ENCODE measurements at regions not wholly inside any gene's neighbourhood (a gene's known extent, or its start where the extent isn't known, plus 50 kb on each side); places are given as distances from the start of the nearest gene placed in this dataset.
"Not testable (repeated sequence)": the region's sequence is repeated elsewhere in the genome, so short reads cannot be mapped to it uniquely, and the experiment has no call there.

DNA sequence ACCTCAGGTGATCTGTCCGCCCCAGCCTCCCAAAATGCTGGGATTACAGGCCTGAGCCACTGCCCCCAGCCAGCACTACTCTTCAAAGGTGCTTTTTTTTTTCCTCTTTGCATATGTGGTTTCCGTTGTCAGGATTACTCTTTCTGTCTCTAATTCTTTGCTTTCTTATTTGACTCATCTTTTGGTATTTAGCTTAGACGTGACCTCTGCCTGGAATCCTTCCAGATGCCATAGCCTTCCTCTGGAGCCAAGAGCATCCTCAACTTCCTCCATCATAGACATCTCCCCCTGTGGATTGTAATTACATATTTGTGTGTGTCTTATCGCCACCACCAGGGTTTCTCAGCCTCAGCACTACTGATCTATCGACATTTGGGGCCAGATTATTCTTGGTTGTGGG lies 84.4 kb upstream of the XYLT1 start:
- no peak for DNase-seq (ENCODE audit: low read depth)

DNA sequence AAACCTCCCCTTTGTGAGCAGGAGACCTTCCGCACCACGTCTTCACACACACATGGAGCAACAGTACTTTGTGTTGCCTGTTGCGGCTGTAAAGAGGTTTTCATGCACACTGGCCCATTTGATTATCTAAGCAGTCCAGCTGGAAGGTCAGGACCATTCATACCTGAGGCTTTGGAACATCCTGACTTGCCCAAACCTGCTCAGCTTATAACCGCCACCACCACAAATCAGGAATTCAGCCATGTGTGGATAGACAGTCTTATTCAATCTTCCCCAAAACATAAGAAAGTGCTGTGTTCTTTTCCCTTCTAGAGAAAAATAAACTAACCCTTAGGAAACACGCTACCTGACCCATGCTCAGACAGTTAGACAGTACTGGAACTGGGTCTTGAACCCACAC lies 81.6 kb upstream of the XYLT1 start:
- DNase-seq (ENCODE audit: low read depth) = no peak

DNA sequence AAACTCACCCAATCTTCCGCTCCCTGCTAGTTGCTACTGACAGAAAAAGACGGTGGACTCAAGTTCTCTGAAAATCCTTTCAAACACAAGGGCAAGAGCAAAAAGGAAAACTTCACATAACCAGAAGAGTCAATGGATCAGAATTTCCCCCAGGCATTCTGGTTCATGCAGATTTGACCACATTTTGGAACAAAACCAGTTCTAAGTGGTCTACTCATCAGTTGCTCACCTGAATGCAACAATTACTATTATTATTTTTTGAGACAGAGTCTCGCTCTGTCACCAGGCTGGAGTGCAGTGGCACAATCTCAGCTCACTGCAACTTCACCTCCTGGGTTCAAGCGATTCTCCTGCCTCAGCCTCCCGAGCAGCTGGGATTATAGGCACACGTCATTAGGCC lies 80.9 kb upstream of the XYLT1 start:
- DNase-seq (ENCODE audit: low read depth) = not testable (repeated sequence)

DNA sequence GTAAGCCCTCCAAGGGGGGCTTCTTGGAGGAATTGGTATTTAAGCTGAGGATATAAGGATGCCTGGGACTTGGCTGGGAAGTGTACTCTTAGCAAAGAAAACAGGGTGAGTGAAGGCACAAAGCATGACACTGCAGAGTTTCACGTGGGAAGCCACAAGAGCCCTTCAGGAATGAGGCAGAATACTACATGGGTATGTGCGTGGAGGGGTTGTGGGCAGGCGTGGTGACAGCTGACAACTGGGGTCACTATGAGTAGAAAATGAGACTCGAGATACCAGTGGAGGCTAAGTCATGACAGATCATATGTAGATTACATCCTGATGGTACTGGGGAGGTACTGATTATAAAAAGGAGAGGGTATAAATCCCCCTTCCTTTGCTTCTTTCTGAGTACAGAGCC lies 78.1 kb upstream of the XYLT1 start:
- no peak for DNase-seq (ENCODE audit: low read depth)

DNA sequence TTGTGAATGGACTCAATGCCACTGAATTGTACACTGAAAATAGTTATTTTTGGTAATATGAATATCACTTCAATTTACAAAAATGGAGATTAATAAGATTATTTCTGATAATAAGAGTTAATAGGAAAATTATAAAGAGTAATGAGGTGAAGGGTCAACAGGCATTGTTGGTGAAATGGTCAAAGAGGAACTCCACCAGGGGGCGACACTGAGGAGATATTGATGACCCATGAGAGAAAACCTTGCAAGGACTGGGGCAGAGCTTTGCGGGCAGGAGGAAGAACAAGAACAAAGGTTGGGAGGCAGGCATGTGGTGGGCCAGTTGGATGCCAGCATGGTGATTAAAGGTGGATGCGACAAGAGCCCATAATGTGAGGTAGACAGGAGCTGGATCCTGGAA lies 74.0 kb upstream of the XYLT1 start:
- no peak for DNase-seq (ENCODE audit: low read depth)

DNA sequence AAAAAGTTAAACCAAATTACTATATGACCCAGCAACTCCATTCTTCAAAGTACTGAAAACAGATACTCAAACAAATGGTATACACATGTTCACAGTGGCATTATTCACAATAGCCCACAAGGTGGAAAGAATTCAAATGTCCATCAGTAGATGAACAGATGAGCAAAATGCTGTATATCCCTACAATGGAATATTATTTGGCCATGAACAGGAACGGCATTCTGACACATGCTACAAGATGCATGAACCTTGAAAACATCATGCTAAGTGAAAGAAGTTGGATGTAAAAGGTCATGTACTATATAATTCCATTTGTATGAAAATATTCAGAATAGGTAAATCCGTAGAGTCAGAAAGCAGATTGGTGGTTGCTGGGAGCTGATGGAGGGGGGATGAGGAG lies 73.5 kb upstream of the XYLT1 start:
- no peak for DNase-seq (ENCODE audit: low read depth)

DNA sequence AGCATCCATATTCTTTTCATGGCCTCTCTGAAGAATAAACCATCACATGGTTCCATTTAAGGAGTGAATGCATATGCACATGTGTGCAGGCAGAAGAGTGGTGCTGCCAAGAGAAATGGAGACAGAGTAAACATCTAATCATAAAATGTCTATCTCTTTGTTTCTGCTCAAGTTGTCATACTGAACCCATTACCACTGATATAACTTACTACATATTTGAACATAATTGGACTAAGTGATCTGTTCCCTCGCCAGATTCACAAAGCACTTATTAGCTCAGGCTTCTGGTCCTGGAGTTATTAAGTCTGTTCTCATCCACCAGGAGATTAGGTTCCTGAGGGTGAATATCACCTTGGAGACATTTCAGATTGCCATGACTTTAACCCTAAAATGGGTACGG lies 72.3 kb upstream of the XYLT1 start:
- no peak for DNase-seq (ENCODE audit: low read depth)

DNA sequence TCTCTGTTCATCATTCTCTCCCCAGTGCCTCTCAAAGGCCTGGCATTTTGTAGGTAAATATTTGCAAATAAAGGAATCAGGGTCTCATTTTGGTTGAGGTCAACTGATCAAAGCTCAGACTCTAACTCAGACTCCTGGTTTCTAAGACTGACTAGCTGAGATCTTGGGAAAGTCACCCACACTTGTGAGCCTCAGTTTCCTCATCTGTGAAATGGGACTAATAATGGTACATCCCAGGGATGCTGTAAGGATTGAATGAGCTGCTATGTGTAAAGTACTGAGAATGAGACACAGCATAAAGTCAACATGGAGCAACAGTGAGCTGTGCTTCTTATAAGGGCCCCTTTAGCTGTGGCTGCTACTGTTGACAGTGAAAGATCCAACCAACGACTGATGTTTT lies 70.6 kb upstream of the XYLT1 start:
- no peak for DNase-seq (ENCODE audit: low read depth)

DNA sequence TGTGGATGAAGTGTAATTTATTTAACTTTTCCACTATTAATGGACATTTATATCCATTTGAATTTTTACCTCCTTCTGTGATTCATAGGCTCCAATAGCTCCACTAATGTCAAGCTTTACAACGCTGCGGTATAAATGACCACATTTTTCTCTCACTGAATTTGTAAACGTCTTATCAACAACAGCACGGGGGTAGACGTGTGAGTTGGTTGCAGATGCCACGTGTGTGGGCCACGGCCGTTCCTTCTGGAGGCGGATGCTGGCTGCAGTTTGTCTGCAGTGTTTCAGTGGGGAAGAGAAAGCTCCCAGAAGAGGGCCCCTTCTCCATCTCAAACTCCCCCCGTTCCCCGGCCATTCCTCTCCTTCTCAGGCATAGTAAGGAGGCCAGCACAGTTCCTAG lies 68.2 kb upstream of the XYLT1 start:
- no peak for DNase-seq (ENCODE audit: low read depth)

DNA sequence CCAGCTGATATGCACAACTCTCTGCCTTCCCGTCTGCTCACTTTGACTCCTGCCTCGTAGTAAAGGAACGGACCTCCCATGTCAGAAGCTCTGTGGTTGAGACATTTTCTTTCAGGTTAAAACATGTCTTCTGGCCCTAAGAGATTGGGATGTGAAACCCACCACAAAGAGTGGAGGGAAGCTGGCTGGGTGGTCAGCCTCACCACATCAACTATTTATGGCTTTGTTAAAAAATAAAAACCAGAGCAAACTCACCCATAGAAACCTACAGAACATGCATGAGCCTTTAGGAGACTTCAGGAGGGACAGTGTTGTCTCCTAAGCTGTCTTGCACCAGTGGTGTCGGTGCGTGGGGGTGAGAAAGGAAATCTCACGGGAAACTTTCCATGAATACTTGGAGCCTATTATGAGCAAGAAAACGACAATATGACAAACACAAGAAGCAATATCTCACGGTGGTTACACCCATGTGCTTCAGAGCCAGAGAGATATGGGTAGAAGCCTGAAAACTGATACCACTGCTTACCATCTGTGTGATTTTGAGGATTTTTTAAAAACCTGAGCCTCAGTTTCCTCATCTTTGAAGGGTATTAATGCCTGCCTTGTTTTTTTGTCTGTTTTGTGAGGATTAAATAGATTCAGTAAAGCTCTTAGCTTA lies 61.7 kb upstream of the XYLT1 start:
- no peak for DNase-seq (ENCODE audit: low read depth)

DNA sequence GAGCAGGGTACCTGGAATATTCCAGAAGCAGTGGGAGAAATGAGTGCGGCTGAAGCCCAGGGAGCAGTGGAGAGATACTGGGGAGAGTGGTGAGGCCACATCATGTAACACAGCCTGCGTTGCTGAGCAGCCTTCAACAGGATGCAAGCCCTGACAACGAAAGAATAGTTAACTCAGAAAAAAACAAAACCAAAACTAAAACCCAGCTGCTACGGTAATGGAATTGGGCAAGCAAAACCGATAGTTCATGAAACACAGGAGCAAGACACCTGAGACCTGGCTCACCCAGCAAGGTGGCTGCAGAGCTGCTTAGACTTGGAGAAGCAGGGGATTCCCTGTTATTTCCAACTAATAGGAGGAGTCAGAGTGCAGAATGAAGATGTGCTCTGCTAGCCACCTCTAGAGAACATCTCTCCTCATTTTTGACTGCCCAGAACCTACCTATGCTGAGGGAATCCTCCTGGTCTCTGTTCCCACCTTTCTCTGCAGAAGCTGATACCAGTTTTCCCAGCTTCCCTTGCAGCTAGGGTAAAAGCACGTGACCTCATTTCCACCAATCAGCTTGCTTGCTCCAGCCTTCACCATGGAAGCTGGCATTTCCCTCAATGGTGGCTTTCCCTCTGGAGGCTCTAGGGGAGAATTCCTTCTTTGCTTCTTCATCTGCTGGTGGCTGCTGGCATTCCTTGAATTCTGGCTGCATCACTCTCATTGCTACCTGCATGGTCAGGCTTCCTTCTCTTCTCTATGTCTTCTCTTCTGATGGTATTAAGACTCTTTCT lies 59.4 kb upstream of the XYLT1 start:
- no peak for DNase-seq (ENCODE audit: low read depth)

DNA sequence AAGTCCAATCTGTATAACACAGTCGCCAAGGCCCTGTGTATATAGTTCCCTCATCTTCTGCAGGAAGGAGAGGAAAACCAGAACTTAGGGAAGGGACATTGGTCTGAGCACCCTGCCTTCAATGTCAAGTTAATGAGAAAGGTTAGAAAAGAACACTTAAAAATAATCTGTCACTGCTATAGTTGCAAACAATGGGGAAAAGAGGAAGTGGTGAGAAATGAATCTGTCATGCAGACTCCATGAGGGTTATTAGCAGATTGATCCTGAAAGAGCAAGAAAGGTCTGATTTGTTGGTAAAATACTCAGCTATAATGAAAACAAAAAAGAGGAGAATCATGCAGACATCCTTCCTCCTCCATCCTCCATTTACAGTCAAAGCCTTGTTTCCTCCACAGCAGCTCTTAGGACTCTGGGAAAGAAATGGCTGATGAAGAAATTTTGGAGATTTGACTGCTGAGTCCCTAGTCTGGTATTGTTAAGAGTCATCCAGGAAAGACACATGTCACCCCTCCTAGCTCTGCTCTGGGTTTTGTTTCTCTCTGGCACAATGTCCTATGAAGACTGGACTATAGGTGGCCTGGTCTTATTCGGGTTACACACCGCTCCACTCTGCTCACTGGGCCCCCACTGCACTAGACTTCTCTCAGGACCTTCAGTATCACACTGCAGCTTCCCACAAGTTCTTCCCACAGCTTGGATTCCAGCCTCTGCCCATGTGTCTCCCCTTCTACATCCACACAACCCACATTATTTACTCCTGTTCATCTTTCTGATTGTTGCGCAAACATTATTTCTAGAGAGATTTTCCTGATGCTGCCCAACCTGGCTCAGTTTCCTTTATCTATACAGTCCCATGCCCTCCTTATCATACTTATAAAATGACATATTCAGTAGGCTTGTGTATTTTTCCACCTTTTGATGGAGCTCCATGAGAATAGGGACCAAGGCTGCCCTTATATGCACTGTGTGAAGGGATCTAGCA lies 56.5 kb upstream of the XYLT1 start:
- no peak for DNase-seq (ENCODE audit: low read depth)

DNA sequence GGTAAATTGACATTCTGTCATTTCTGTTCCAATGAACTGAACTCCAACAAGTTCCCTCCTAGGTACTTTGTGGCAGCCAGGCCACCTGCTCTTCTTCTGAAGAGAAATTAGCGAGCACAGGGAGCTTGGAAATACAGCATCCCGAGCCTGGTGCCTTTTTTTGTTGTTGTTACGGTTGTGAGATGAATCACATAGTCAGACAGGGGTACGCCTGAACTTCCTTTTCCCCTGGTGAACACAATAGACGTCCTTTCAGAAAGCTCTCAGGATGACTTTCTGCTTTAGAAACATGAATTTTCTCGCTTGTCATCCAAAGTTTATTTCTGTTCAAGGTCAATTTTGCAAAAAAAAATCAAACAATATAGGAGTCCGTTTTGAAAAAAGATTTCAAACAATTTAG lies 53.9 kb upstream of the XYLT1 start:
- DNase-seq (ENCODE audit: low read depth) = no peak

DNA sequence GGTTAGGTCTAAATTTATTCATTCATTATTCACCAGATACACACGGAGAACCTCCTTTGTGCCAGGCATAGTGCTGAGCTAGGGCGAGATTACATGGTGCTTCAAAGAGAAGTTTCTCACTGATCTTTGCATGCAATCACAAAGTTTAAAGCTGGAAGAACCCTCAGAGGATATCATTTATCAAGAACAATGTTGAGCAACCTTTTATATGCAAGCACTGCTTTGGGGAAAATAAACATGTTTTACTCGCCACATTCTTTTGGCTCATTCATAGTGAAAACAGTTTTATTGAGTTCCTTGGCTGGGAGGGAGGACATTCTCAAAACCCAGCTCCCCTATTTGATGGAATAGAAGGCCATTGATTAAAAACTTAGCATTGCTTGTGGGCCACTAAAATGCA lies 49.8 kb upstream of the XYLT1 start:
- DNase-seq (ENCODE audit: low read depth) = no peak
